C4-2B (cell line): ENCODE measurements at regions not wholly inside any gene's neighbourhood (a gene's known extent, or its start where the extent isn't known, plus 50 kb on each side); places are given as distances from the start of the nearest gene placed in this dataset.

ENCODE experiments used
- ZFX ChIP-seq: fragments of 450-650 bp; IDR thresholded peaks from 2 replicates; pipeline ENCODE4 v1.6.1; 2017
- TF ChIP-seq, protein P1 (sequence below): fragments of 450-650 bp; conservative IDR thresholded peaks from 2 replicates; pipeline ENCODE4 v1.5.1; 2017; ENCODE audit warnings: mild to moderate bottlenecking

DNA sequence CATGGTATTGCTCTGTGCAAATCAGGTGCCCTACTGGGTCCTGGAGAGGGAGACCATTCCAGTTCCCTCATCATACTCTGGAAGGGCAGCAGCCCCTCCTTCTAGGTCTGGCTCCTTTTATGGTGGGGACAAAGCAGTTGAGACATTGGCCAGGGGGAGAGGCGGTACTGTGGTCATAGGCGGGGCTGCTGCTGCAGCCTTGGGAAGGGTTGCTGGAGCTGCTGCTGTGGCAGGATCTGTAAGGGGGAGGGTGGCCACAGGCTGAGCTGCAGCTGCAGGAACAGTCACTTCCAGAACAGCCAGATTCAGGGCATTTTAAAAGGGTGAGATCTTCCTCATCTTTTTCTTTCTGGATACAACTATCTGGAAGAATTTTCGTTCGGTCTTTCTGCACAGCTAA, 233.0 kb upstream of the SGCD start:
- TF ChIP-seq, protein P1, sequence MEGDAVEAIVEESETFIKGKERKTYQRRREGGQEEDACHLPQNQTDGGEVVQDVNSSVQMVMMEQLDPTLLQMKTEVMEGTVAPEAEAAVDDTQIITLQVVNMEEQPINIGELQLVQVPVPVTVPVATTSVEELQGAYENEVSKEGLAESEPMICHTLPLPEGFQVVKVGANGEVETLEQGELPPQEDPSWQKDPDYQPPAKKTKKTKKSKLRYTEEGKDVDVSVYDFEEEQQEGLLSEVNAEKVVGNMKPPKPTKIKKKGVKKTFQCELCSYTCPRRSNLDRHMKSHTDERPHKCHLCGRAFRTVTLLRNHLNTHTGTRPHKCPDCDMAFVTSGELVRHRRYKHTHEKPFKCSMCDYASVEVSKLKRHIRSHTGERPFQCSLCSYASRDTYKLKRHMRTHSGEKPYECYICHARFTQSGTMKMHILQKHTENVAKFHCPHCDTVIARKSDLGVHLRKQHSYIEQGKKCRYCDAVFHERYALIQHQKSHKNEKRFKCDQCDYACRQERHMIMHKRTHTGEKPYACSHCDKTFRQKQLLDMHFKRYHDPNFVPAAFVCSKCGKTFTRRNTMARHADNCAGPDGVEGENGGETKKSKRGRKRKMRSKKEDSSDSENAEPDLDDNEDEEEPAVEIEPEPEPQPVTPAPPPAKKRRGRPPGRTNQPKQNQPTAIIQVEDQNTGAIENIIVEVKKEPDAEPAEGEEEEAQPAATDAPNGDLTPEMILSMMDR: no peak
- no peak for TF ChIP-seq ZFX
